Prostate gland (tissue), 2 donors: ENCODE measurements at regions not wholly inside any gene's neighbourhood (a gene's known extent, or its start where the extent isn't known, plus 50 kb on each side); places are given as distances from the start of the nearest gene placed in this dataset.

Source experiments
- POLR2AphosphoS5 ChIP-seq: sonication (generic); formaldehyde crosslinking; IDR thresholded peaks from one replicate; pipeline ENCODE4 v1.6.1; 2017; ENCODE audit warnings: antibody characterized with exemption
- TF ChIP-seq, protein P1 (sequence below), 4 experiments: fragments of 200-600 bp in 2 of 4; fragments of 450-650 bp in 2 of 4; sonication (generic) in 2 of 4; IDR thresholded peaks; 1 replicate in 3 of 4; 2 replicates in 1 of 4; pipeline ENCODE4 v1.5.1; 2016 to 2019; ENCODE audit warnings: antibody characterized with exemption in 4 of 4, mild to moderate bottlenecking in 2 of 4, moderate library complexity in 2 of 4

DNA sequence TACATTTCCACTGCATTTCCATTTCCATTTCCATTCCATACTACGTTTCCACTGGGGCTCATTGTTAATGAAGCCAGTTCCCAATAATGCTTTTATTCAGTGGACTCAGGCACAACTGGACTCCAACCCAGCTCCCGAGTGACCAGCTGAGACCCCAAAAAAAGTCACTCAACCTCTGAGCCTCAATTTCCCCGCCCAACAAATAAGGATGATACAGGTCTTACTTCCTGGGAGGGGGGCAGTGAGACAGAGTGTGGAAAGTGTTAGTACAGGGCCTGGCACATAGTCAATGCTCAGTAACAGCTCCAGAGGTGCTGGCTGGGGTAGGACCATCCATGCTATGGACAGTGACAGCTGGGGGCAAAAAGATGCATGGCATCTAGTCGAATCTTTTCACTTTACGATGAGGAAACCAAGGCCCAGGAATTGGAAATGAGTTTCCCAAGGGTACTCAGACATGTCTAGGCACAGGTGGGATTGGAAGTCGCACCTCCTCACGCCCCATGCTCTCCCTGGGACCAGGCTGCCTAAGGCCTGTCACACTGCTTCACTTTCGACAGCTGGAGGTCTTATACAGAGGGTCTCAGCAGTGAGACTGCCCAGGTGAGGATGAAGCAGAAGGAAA, 226.5 kb downstream of the ANAPC1 start:
- TF ChIP-seq, protein P1, sequence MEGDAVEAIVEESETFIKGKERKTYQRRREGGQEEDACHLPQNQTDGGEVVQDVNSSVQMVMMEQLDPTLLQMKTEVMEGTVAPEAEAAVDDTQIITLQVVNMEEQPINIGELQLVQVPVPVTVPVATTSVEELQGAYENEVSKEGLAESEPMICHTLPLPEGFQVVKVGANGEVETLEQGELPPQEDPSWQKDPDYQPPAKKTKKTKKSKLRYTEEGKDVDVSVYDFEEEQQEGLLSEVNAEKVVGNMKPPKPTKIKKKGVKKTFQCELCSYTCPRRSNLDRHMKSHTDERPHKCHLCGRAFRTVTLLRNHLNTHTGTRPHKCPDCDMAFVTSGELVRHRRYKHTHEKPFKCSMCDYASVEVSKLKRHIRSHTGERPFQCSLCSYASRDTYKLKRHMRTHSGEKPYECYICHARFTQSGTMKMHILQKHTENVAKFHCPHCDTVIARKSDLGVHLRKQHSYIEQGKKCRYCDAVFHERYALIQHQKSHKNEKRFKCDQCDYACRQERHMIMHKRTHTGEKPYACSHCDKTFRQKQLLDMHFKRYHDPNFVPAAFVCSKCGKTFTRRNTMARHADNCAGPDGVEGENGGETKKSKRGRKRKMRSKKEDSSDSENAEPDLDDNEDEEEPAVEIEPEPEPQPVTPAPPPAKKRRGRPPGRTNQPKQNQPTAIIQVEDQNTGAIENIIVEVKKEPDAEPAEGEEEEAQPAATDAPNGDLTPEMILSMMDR (IDR thresholded peaks at IDR 0.05) = no peak
- TF ChIP-seq POLR2AphosphoS5 = no peak
